SK-N-SH treated with all-trans-retinoic acid at 6 μM for 48 hours (cell line): ENCODE measurements at regions not wholly inside any gene's neighbourhood (a gene's known extent, or its start where the extent isn't known, plus 50 kb on each side); places are given as distances from the start of the nearest gene placed in this dataset.

Experiments
- ESRRG ChIP-seq: fragments of 250-450 bp; sonication (Bioruptor Pico); IDR thresholded peaks from 2 replicates; pipeline ENCODE4 v1.6.1; 2021; ENCODE audit warnings: mild to moderate bottlenecking
- GLIS3 ChIP-seq: fragments of 250-450 bp; sonication (Bioruptor Pico); IDR thresholded peaks from 2 replicates; pipeline ENCODE4 v1.5.0; 2020; ENCODE audit warnings: mild to moderate bottlenecking, moderate library complexity
- OSR1 ChIP-seq: fragments of 250-450 bp; sonication (Bioruptor Pico); IDR thresholded peaks from 2 replicates; pipeline ENCODE4 v1.8.0; 2022; ENCODE audit warnings: moderate library complexity, mild to moderate bottlenecking, inconsistent platforms
- PATZ1 ChIP-seq: fragments of 250-450 bp; sonication (Bioruptor Pico); IDR thresholded peaks from 2 replicates; pipeline ENCODE4 v1.8.0; 2020; ENCODE audit warnings: mild to moderate bottlenecking, moderate library complexity, borderline replicate concordance
- RARB ChIP-seq: fragments of 250-450 bp; sonication (Bioruptor Pico); IDR thresholded peaks from 2 replicates; pipeline ENCODE4 v1.8.0; 2021; ENCODE audit warnings: mild to moderate bottlenecking, moderate library complexity
- TOX ChIP-seq: fragments of 250-450 bp; sonication (Bioruptor Pico); IDR thresholded peaks from 2 replicates; pipeline ENCODE4 v1.8.0; 2021; ENCODE audit warnings: mild to moderate bottlenecking, moderate library complexity, borderline replicate concordance
- ZFP30 ChIP-seq: fragments of 450-650 bp; formaldehyde crosslinking; IDR thresholded peaks from 2 replicates; pipeline ENCODE4 v1.5.0; 2022; ENCODE audit warnings: mild to moderate bottlenecking, moderate library complexity
- ZNF70 ChIP-seq: fragments of 450-650 bp; formaldehyde crosslinking; IDR thresholded peaks from 2 replicates; pipeline ENCODE4 v1.5.0; 2020; ENCODE audit warnings: mild to moderate bottlenecking, moderate library complexity
- TF ChIP-seq, protein P1 (sequence below): fragments of 250-450 bp; sonication (Bioruptor Pico); IDR thresholded peaks from 2 replicates; pipeline ENCODE4 v1.5.0; 2020; ENCODE audit warnings: mild to moderate bottlenecking, moderate library complexity

GRCh38 chr3:193795062-193795690 is 202.2 kb downstream of the OPA1 start:
- TF ChIP-seq TOX (no peak), OSR1 (no peak), RARB (CRISPR knock-in tag) (no peak), ZNF70 (CRISPR knock-in tag) (no peak), ZFP30 (no peak), ESRRG (CRISPR knock-in tag) (no peak), PATZ1 (no peak), GLIS3 (CRISPR knock-in tag) (no peak)
- TF ChIP-seq, protein P1, sequence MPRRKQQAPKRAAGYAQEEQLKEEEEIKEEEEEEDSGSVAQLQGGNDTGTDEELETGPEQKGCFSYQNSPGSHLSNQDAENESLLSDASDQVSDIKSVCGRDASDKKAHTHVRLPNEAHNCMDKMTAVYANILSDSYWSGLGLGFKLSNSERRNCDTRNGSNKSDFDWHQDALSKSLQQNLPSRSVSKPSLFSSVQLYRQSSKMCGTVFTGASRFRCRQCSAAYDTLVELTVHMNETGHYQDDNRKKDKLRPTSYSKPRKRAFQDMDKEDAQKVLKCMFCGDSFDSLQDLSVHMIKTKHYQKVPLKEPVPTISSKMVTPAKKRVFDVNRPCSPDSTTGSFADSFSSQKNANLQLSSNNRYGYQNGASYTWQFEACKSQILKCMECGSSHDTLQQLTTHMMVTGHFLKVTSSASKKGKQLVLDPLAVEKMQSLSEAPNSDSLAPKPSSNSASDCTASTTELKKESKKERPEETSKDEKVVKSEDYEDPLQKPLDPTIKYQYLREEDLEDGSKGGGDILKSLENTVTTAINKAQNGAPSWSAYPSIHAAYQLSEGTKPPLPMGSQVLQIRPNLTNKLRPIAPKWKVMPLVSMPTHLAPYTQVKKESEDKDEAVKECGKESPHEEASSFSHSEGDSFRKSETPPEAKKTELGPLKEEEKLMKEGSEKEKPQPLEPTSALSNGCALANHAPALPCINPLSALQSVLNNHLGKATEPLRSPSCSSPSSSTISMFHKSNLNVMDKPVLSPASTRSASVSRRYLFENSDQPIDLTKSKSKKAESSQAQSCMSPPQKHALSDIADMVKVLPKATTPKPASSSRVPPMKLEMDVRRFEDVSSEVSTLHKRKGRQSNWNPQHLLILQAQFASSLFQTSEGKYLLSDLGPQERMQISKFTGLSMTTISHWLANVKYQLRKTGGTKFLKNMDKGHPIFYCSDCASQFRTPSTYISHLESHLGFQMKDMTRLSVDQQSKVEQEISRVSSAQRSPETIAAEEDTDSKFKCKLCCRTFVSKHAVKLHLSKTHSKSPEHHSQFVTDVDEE (CRISPR knock-in tag) = no peak
